ENCODE measurements at regions not wholly inside any gene's neighbourhood (a gene's known extent, or its start where the extent isn't known, plus 50 kb on each side); places are given as distances from the start of the nearest gene placed in this dataset.
"Not testable (repeated sequence)": the region's sequence is repeated elsewhere in the genome, so short reads cannot be mapped to it uniquely, and the experiment has no call there.

GRCh38 chrX:497186-498014, 110.7 kb upstream of the PPP2R3B start:
- Histone ChIP-seq H3K9me3 (replicated peaks) (peaks cover 7% of the 10 kb centered on the region; the same call in 1 of the 2 replicates), H3K27me3 (replicated peaks) (no peaks in the 10 kb centered on the region), H3K27ac (no peak overlapping the region), H3K4me3 (no peak overlapping the region), H3K36me3 (no peaks in the 10 kb centered on the region; the same call in 1 of the 2 replicates), H3K4me1 (replicated peaks) (no peaks in the 10 kb centered on the region)
- DNase-seq (ENCODE audit: low read depth in 1 of 2, low spot score in 2 of 2), result no peak

GRCh38 chrX:498901-499300, 112.2 kb upstream of the PPP2R3B start:
- not testable (repeated sequence) for H3K27ac ChIP-seq; H3K4me3 ChIP-seq; H3K9me3 ChIP-seq (replicated peaks); DNase-seq (ENCODE audit: low read depth in 1 of 2, low spot score in 2 of 2); H3K27me3 ChIP-seq (replicated peaks); H3K36me3 ChIP-seq; H3K4me1 ChIP-seq (replicated peaks)

- H3K9me3 ChIP-seq (replicated peaks), result peaks cover 10% of the 10 kb centered on the region; the same call in 1 of the 2 replicates
- no peak overlapping the region for H3K4me3 ChIP-seq
- no peaks in the 10 kb centered on the region; the same call in 1 of the 2 replicates for H3K36me3 ChIP-seq
- H3K4me1 ChIP-seq (replicated peaks), result no peaks in the 10 kb centered on the region
- H3K27ac ChIP-seq, result no peak overlapping the region
- no peaks in the 10 kb centered on the region for H3K27me3 ChIP-seq (replicated peaks)
- DNase-seq (ENCODE audit: low read depth in 1 of 2, low spot score in 2 of 2), result no peak
Observed at GRCh38 chrX:499870-500364, 113.2 kb upstream of the PPP2R3B start.

- Histone ChIP-seq H3K27me3 (replicated peaks) (no peaks in the 10 kb centered on the region), H3K9me3 (replicated peaks) (peaks cover 10% of the 10 kb centered on the region; the same call in 1 of the 2 replicates), H3K4me1 (replicated peaks) (no peaks in the 10 kb centered on the region), H3K36me3 (no peaks in the 10 kb centered on the region; the same call in 1 of the 2 replicates), H3K4me3 (no peak overlapping the region), H3K27ac (no peak overlapping the region)
- no peak for DNase-seq (ENCODE audit: low read depth in 1 of 2, low spot score in 2 of 2)
Observed at GRCh38 chrX:500481-501010, 113.8 kb upstream of the PPP2R3B start.

GRCh38 chrX:506341-506740, 119.6 kb upstream of the PPP2R3B start:
- Histone ChIP-seq H3K27me3 (replicated peaks) (no peaks in the 10 kb centered on the region), H3K27ac (no peak overlapping the region), H3K9me3 (replicated peaks) (peaks cover 10% of the 10 kb centered on the region; the same call in 1 of the 2 replicates), H3K36me3 (no peaks in the 10 kb centered on the region; the same call in 1 of the 2 replicates), H3K4me3 (no peak overlapping the region), H3K4me1 (replicated peaks) (no peaks in the 10 kb centered on the region)
- DNase-seq (ENCODE audit: low read depth in 1 of 2, low spot score in 2 of 2), result no peak

GRCh38 chrX:508163-508562, 121.5 kb upstream of the PPP2R3B start:
- no peaks in the 10 kb centered on the region for H3K4me1 ChIP-seq (replicated peaks)
- H3K36me3 ChIP-seq, result no peaks in the 10 kb centered on the region
- DNase-seq (ENCODE audit: low read depth in 1 of 2, low spot score in 2 of 2), result no peak
- H3K27ac ChIP-seq, result no peak overlapping the region
- no peaks in the 10 kb centered on the region for H3K9me3 ChIP-seq (replicated peaks)
- H3K4me3 ChIP-seq, result no peak overlapping the region
- no peaks in the 10 kb centered on the region for H3K27me3 ChIP-seq (replicated peaks)

- not testable (repeated sequence) for H3K36me3 ChIP-seq; H3K27ac ChIP-seq; H3K4me3 ChIP-seq; H3K9me3 ChIP-seq (replicated peaks); DNase-seq (ENCODE audit: low read depth in 1 of 2, low spot score in 2 of 2); H3K27me3 ChIP-seq (replicated peaks); H3K4me1 ChIP-seq (replicated peaks)
Observed at GRCh38 chrX:508821-509220, 121.8 kb upstream of the SHOX start.

- H3K9me3 ChIP-seq (replicated peaks); H3K4me1 ChIP-seq (replicated peaks); H3K4me3 ChIP-seq; H3K27me3 ChIP-seq (replicated peaks); DNase-seq (ENCODE audit: low read depth in 1 of 2, low spot score in 2 of 2); H3K27ac ChIP-seq; H3K36me3 ChIP-seq: not testable (repeated sequence)
Observed at GRCh38 chrX:511089-511488, 119.5 kb upstream of the SHOX start.

- H3K4me1 ChIP-seq (replicated peaks), result no peaks in the 10 kb centered on the region
- no peak overlapping the region for H3K27ac ChIP-seq
- DNase-seq (ENCODE audit: low read depth in 1 of 2, low spot score in 2 of 2), result no peak
- H3K4me3 ChIP-seq, result no peak overlapping the region
- H3K36me3 ChIP-seq, result no peaks in the 10 kb centered on the region
- H3K27me3 ChIP-seq (replicated peaks), result no peaks in the 10 kb centered on the region
- no peaks in the 10 kb centered on the region for H3K9me3 ChIP-seq (replicated peaks)
Observed at GRCh38 chrX:518319-518718, 112.3 kb upstream of the SHOX start.

- DNase-seq (ENCODE audit: low read depth in 1 of 2, low spot score in 2 of 2), result no peak
- Histone ChIP-seq H3K9me3 (replicated peaks) (no peaks in the 10 kb centered on the region), H3K27me3 (replicated peaks) (no peaks in the 10 kb centered on the region), H3K36me3 (no peaks in the 10 kb centered on the region), H3K27ac (no peak overlapping the region), H3K4me1 (replicated peaks) (no peaks in the 10 kb centered on the region), H3K4me3 (no peak overlapping the region)
Observed at GRCh38 chrX:519741-520140, 110.8 kb upstream of the SHOX start.

GRCh38 chrX:522456-522855, 108.1 kb upstream of the SHOX start:
- DNase-seq (ENCODE audit: low read depth in 1 of 2, low spot score in 2 of 2), result no peak
- Histone ChIP-seq H3K9me3 (replicated peaks) (0 out of 2 replicates have a peak, but pooled peaks cover 2% of the 10 kb centered on the region), H3K4me3 (no peak overlapping the region), H3K27ac (no peak overlapping the region), H3K4me1 (replicated peaks) (no peaks in the 10 kb centered on the region), H3K27me3 (replicated peaks) (no peaks in the 10 kb centered on the region), H3K36me3 (no peaks in the 10 kb centered on the region)

- Histone ChIP-seq H3K4me3 (no peak overlapping the region), H3K27me3 (replicated peaks) (no peaks in the 10 kb centered on the region), H3K9me3 (replicated peaks) (0 out of 2 replicates have a peak, but pooled peaks cover 2% of the 10 kb centered on the region), H3K27ac (no peak overlapping the region), H3K36me3 (no peaks in the 10 kb centered on the region), H3K4me1 (replicated peaks) (no peaks in the 10 kb centered on the region)
- DNase-seq (ENCODE audit: low read depth in 1 of 2, low spot score in 2 of 2), result no peak
Observed at GRCh38 chrX:525134-525533, 105.5 kb upstream of the SHOX start.

GRCh38 chrX:526295-527224, 104.0 kb upstream of the SHOX start:
- no peaks in the 10 kb centered on the region for H3K4me1 ChIP-seq (replicated peaks)
- no peak for DNase-seq (ENCODE audit: low read depth in 1 of 2, low spot score in 2 of 2)
- H3K27me3 ChIP-seq (replicated peaks), result no peaks in the 10 kb centered on the region
- H3K9me3 ChIP-seq (replicated peaks), result peaks cover 2% of the 10 kb centered on the region; the same call in 1 of the 2 replicates
- no peak overlapping the region for H3K27ac ChIP-seq
- H3K36me3 ChIP-seq, result no peaks in the 10 kb centered on the region
- no peak overlapping the region for H3K4me3 ChIP-seq

Measured in SJSA1 (cell line).